ENCODE measurements at regions not wholly inside any gene's neighbourhood (a gene's known extent, or its start where the extent isn't known, plus 50 kb on each side); places are given as distances from the start of the nearest gene placed in this dataset.

DNA sequence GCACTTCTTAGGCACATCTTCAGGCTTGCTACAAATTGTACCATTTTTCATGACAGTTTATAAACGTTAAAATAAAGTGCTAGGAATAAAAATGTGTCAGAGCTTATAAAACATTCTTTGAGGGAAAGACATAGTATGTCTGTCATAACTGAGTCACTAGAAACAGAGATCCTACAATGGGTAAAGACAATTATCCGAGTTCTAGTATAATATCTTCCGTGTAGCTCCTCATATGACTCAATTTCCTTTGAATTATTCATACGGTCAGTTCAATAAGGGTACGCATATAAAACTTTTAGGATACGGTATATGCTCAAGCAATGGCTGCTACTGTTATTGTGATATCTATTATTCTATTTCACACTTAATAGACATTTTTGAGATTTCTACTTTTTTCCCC, 349.1 kb downstream of the PCDH10 start:
- TF ChIP-seq ZNF423 (CRISPR knock-in tag; IDR thresholded peaks at IDR 0.05) (no peak), EMX1 (CRISPR knock-in tag; IDR thresholded peaks at IDR 0.05) (no peak)
- TF ChIP-seq, protein P1, sequence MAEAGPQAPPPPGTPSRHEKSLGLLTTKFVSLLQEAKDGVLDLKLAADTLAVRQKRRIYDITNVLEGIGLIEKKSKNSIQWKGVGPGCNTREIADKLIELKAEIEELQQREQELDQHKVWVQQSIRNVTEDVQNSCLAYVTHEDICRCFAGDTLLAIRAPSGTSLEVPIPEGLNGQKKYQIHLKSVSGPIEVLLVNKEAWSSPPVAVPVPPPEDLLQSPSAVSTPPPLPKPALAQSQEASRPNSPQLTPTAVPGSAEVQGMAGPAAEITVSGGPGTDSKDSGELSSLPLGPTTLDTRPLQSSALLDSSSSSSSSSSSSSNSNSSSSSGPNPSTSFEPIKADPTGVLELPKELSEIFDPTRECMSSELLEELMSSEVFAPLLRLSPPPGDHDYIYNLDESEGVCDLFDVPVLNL (CRISPR knock-in tag; IDR thresholded peaks at IDR 0.05; ENCODE audit: borderline replicate concordance, low read depth), result no peak
- DNase-seq (ENCODE audit: low spot score) (no peak), ATAC-seq (no peak)
- Mint-ChIP-seq H3K27ac (no peak overlapping the region), H3K27me3 (ENCODE audit: low read depth) (no peaks in the 10 kb centered on the region), H3K9me3 (peaks cover 12% of the 10 kb centered on the region), H3K4me3 (no peak overlapping the region), H3K4me1 (no peaks in the 10 kb centered on the region), H3K36me3 (peaks cover 6% of the 10 kb centered on the region)
- ChIA-PET POLR2A (no interaction called here), CTCF (no interaction called here)

DNA sequence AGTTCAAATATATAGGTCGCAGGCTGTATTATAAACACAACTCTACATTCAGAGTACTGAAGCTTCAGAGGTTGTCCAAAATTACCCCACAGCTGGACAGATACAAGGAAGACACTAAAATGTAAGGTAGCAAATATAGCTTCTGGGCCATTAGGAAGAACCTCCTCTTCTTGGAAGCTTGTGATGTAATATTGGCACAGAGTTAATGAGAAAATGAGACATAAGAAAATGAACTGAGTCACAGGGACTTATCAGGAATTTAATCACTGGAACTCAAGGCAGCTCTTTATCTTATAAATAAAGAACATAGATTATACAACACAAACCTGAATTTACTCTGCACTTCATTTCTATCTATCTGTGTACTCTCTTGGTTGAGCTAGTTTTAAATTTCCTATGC, 344.7 kb downstream of the PCDH10 start:
- ChIA-PET CTCF (no interaction called here), POLR2A (no interaction called here)
- Mint-ChIP-seq H3K27me3 (ENCODE audit: low read depth) (no peaks in the 10 kb centered on the region), H3K4me1 (no peaks in the 10 kb centered on the region), H3K9me3 (no peaks in the 10 kb centered on the region), H3K27ac (no peak overlapping the region), H3K4me3 (no peak overlapping the region), H3K36me3 (no peaks in the 10 kb centered on the region)
- TF ChIP-seq CBFB (CRISPR knock-in tag; IDR thresholded peaks at IDR 0.05; ENCODE audit: low read depth) (no peak), NR3C1 (CRISPR knock-in tag; conservative IDR thresholded peaks at IDR 0.05; ENCODE audit: low read depth) (no peak), OVOL2 (CRISPR knock-in tag; IDR thresholded peaks at IDR 0.05; ENCODE audit: borderline replicate concordance) (no peak), HMGA2 (CRISPR knock-in tag; IDR thresholded peaks at IDR 0.05) (no peak), SOX15 (CRISPR knock-in tag; IDR thresholded peaks at IDR 0.05) (no peak), GABPB1 (CRISPR knock-in tag; IDR thresholded peaks at IDR 0.05) (no peak), ZNF396 (CRISPR knock-in tag; IDR thresholded peaks at IDR 0.05; ENCODE audit: borderline replicate concordance) (no peak), ZNF416 (CRISPR knock-in tag; IDR thresholded peaks at IDR 0.05) (no peak), ELF4 (CRISPR knock-in tag; IDR thresholded peaks at IDR 0.05; ENCODE audit: low read depth) (no peak)
- TF ChIP-seq, protein P2, sequence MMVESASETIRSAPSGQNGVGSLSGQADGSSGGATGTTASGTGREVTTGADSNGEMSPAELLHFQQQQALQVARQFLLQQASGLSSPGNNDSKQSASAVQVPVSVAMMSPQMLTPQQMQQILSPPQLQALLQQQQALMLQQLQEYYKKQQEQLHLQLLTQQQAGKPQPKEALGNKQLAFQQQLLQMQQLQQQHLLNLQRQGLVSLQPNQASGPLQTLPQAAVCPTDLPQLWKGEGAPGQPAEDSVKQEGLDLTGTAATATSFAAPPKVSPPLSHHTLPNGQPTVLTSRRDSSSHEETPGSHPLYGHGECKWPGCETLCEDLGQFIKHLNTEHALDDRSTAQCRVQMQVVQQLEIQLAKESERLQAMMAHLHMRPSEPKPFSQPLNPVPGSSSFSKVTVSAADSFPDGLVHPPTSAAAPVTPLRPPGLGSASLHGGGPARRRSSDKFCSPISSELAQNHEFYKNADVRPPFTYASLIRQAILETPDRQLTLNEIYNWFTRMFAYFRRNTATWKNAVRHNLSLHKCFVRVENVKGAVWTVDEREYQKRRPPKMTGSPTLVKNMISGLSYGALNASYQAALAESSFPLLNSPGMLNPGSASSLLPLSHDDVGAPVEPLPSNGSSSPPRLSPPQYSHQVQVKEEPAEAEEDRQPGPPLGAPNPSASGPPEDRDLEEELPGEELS (CRISPR knock-in tag; IDR thresholded peaks at IDR 0.05), result no peak
- TF ChIP-seq, protein P3, sequence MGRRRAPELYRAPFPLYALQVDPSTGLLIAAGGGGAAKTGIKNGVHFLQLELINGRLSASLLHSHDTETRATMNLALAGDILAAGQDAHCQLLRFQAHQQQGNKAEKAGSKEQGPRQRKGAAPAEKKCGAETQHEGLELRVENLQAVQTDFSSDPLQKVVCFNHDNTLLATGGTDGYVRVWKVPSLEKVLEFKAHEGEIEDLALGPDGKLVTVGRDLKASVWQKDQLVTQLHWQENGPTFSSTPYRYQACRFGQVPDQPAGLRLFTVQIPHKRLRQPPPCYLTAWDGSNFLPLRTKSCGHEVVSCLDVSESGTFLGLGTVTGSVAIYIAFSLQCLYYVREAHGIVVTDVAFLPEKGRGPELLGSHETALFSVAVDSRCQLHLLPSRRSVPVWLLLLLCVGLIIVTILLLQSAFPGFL (CRISPR knock-in tag; IDR thresholded peaks at IDR 0.05; ENCODE audit: borderline replicate concordance), result no peak
- TF ChIP-seq, protein P4, sequence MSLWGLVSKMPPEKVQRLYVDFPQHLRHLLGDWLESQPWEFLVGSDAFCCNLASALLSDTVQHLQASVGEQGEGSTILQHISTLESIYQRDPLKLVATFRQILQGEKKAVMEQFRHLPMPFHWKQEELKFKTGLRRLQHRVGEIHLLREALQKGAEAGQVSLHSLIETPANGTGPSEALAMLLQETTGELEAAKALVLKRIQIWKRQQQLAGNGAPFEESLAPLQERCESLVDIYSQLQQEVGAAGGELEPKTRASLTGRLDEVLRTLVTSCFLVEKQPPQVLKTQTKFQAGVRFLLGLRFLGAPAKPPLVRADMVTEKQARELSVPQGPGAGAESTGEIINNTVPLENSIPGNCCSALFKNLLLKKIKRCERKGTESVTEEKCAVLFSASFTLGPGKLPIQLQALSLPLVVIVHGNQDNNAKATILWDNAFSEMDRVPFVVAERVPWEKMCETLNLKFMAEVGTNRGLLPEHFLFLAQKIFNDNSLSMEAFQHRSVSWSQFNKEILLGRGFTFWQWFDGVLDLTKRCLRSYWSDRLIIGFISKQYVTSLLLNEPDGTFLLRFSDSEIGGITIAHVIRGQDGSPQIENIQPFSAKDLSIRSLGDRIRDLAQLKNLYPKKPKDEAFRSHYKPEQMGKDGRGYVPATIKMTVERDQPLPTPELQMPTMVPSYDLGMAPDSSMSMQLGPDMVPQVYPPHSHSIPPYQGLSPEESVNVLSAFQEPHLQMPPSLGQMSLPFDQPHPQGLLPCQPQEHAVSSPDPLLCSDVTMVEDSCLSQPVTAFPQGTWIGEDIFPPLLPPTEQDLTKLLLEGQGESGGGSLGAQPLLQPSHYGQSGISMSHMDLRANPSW (CRISPR knock-in tag; conservative IDR thresholded peaks at IDR 0.05; ENCODE audit: low read depth), result no peak
- TF ChIP-seq, protein P5, sequence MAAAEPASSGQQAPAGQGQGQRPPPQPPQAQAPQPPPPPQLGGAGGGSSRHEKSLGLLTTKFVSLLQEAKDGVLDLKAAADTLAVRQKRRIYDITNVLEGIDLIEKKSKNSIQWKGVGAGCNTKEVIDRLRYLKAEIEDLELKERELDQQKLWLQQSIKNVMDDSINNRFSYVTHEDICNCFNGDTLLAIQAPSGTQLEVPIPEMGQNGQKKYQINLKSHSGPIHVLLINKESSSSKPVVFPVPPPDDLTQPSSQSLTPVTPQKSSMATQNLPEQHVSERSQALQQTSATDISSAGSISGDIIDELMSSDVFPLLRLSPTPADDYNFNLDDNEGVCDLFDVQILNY (CRISPR knock-in tag; IDR thresholded peaks at IDR 0.05), result no peak
- no peak for ATAC-seq
- no peak for DNase-seq (ENCODE audit: low spot score)

DNA sequence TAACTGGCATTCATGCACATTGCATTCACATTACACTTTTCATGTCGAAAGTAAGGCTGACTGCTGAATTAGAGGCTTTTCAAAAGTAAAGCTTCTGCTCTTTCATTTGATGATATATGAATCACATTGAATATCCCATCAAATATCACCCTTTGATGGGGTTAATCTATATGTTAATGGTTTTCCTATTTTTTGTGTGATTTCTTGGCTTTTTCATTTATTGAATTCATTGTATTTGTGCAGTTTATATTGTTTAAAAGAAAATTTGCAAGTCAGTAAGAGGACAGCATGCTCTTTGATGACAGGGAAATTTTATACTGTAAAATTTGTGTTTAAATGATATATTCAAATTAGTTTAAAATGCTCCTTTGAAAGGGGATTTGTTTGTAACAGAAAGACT, 344.1 kb downstream of the PCDH10 start:
- no peaks in the 10 kb centered on the region for H3K27me3 Mint-ChIP-seq (ENCODE audit: low read depth)
- no peak for TF ChIP-seq ZNF232 (CRISPR knock-in tag; IDR thresholded peaks at IDR 0.05)
- no peak for TF ChIP-seq IRF2 (CRISPR knock-in tag; IDR thresholded peaks at IDR 0.05; ENCODE audit: borderline replicate concordance, low read depth)
- TF ChIP-seq ZNF138 (CRISPR knock-in tag; conservative IDR thresholded peaks at IDR 0.05), result no peak
- TF ChIP-seq ZNF219 (CRISPR knock-in tag; IDR thresholded peaks at IDR 0.05; ENCODE audit: borderline replicate concordance), result no peak
- ChIA-PET POLR2A (no interaction called here), CTCF (no interaction called here)
- no peak overlapping the region for H3K4me3 Mint-ChIP-seq
- no peaks in the 10 kb centered on the region for H3K9me3 Mint-ChIP-seq
- no peak for DNase-seq (ENCODE audit: low spot score)
- no peaks in the 10 kb centered on the region for H3K36me3 Mint-ChIP-seq
- ATAC-seq, result no peak
- H3K4me1 Mint-ChIP-seq, result no peaks in the 10 kb centered on the region
- H3K27ac Mint-ChIP-seq, result no peak overlapping the region

All from WTC11 (cell line).